OCI-M2 (cell line): ENCODE measurements at regions not wholly inside any gene's neighbourhood (a gene's known extent, or its start where the extent isn't known, plus 50 kb on each side); places are given as distances from the start of the nearest gene placed in this dataset.

Experiments
- DNase-seq: peaks from one replicate; lab custom pipeline; 2025; ENCODE audit not compliant: unreplicated experiment; lab: John Stamatoyannopoulos, UW

DNA sequence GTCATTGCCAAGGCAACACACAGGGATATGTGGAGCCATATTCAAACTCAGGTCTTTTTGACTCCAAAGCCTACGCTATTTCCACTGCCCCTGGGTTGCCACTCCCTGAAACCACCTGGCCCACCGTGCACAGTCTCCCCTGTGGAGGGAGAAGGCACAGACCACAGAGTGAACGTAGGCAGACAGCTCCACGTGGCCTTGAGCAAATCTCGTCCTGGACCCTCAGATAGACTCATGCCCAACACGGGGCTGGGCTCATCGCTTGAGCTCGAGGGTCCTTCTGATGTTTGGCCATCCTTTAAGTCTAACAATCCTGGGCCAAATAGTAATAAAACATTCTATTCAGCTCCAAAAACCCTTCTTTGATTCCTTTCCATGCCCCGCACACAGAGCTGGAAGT, 72.0 kb downstream of the CPN2 start:
- no peak for DNase-seq

DNA sequence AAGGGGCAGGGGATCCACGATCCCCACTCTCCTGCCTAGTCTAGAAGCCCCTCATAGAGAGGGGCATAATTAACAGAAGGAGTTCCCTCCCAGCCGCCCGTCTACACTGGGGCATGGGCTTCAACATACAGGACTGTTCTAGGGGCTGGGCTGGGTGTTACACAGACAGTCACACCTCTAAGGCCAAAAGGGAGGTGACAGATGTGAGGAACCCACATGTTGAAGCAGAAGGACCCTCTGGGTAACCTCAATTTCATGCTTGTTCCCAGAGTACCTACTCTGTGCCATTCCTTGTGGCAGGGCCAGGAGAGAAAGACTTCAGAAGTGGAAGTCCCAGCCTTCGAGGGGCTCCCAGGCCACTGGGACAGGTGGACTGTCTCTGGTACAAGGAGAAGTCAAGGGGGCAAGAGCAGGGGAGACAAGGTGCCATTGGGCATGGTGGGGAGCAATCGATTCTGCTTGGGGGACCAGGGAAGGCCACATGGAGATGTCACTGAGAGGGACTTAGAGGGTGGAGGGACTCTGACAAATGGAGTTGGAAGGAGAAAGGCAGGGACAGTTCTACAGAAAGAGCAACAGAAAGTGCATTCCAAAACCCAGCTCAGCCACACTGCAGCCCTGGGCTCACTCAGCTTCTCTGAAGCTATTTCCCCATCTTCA, 71.3 kb downstream of the CPN2 start:
- no peak for DNase-seq

DNA sequence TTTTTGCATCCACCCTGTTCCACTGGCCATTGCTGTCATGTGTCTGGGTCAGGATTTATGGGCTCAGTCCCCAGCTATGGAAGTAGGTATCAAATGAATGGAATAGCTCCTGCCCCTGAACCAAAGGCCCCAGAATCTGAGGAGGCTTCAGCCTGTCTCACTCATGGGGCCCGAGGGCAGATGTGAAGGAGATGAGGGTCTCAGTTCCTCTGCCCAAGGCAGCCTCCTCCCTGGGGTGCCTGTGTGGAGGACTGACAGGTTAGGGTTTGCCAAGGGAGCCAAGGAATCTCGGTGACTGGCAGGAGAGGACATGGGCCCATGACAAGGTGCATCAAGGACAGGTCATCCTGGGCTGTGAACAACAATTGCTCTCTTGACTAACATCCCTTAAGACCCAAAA, 70.4 kb downstream of the CPN2 start:
- DNase-seq, result no peak

DNA sequence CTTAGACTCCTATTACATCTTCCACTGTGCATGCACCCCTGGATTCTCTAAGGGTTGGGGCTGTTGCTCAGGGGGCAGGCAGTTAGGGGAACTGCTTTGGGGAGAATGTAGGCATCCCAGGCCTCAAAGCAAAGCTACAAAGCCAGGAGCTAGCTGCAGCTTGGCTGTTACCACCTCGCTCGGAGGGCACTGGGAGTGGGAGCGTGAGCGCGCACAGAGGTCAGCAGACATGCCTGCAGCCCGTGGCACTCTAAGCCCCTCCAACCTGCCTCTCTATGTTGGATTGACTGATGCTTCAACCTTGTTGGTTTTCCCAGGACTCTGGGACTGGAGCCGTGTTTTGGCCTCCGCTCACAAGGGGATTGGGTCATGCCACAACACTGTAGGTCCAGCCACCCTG, 69.8 kb downstream of the CPN2 start:
- no peak for DNase-seq

DNA sequence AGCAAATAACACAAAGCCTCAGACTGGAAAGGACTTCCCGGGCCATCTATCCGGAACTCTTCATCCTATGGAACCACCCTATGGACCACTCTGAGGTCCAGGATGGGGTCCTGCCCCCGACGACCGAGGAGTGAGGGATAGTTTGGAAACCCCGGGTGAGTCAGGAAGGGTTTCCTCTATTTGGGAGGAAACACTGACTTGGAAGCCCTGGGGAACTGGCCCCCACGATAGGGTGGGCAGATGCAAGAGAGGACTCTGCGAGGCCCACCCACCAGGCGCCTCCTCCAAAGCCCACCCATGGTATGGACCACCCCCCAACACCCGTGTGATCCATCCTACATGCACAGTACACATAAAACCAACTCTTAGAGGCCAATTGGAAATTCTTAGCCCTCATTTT, 69.4 kb downstream of the CPN2 start:
- DNase-seq, result no peak

DNA sequence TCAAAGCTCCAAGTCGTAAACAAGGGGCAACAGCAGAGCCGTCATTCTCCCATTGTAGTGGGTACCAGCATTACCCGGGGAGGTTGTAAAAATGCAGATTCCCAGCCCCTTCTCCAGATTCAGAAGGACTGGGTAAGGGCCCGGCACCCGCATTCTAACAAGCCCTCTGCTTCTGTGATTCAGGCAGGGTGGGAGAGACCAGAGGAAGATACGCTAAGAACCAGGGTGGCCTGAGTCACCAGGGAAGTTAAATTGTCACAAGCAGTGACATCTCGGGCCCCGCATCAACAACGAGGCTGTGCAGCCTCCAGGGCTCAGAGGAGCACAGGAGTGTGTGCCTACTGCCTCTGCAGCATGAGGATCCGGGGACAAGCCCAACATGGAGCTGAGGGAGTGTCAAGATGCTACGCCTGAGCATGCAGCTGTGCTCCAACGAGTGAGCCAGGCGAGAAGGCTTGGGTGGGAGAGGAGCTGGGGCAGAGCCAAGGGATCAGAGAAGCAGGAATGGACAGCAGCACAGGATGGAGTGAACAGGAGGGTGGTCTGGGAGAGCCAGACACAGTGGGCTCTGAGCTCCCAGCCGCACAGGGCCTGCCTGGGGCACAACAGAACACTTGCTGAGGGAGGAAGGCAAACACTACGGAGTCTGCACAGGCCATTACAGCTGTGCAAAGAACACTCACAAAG, 68.5 kb downstream of the CPN2 start:
- DNase-seq, result no peak

DNA sequence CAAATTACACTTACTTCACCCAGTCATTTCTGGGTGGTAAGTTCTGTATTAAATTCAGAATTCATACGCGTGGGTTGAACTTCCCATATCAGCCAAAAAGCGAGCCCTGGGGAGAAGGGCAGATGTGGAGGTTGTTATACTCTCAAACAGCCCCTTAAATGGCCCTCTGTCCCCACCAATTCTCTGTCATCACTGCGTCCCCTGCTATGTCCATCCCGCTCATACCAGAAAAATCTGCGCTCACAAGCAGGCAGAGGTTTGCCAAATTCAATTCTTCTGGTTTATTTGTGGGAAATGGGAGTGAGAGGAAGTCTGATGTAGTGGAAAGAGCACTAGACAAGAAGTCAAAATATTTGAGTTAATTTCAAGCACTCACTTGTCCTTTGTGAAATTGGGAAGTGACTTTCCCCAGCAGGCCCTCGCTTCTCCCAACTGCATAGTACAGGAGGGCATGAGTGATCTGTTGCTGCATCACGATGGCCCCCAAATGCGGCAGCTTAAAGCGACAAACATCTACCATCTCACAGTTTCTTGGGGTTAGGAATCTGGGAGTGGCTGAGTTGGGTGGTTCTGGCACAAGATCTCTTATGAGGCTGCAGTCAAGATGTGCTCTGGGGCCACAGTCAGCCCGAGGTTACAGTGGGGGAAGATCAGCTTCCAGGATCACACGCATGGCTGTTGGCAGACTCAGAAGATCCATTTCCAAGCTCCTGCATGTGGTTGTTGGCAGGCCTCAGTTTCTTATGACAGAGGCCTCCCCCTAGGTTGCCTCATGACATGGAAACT, 67.7 kb downstream of the CPN2 start:
- DNase-seq, result no peak

DNA sequence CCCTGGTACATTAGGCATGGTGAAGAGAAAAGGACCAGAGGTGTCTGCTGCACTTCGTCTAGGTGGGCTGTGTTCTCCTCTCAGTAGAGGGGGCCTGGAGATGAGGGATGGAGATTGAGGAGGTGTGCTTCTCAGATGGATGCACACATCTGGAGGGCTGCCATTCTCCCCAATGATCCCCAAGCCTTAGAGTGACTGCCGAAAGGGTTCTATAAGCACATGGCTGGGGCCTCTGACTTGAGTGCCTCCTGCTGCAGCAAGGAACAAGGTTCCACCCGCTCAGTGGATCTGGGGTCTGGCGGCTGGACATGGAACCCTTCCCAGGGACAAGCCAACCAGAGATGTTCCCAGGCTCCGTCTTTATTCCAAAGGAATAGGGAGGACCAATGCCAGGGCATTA, 66.8 kb downstream of the CPN2 start:
- DNase-seq, result no peak

DNA sequence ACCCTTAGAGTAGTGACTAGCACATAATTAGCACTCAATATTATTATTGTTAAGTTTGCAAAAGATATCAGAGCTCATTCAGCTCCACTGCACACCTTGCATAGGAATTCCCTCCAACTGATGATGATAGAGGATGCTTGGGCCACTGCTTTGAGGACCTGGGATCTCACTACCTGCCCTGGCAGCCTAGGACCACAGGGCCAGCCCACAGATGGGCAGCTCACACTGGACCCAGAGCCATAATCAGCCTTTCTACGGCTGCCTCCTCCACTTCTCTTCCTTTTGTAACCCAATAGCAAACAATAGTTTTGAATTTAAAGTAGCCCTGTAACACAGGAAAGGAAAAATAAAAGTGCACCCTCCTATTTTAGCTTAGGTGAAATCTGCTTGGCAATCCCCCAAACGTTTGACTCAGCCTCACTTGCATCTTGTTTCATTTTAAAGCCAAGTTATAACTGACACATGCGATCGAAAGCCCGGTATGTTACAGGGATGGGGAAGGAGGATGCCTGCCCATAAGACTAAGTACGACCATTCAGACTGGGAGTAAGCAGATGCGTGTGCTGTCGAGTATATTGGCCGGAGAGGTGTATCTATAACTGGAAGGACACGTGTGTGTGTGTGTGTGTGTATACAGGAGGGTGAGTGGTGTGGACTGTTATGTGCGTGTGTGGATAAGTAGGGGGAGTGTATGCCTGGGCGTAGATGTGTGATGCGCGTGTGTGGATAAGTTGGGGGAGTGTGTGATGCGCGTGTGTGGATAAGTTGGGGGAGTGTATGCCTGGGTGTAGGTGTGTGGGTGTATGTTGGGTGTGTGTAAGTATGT, 65.9 kb downstream of the CPN2 start:
- DNase-seq, result no peak

DNA sequence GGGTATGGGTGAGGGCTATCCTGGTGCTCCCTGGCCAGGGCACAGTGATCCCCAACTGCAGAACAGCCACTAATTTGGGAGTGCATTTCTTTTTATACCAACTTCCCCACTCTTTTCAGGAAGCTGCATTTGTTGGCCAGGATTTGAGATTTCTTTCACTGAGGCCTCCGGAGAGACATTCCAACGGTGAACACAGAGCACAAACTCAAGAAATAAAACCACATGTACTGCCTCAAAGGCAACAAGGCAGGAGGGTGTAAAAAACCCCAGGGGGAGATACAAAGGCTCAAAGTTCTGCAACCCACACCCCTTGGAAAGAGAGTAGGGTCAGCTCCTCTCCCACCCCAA, 65.3 kb downstream of the CPN2 start:
- DNase-seq, result no peak

DNA sequence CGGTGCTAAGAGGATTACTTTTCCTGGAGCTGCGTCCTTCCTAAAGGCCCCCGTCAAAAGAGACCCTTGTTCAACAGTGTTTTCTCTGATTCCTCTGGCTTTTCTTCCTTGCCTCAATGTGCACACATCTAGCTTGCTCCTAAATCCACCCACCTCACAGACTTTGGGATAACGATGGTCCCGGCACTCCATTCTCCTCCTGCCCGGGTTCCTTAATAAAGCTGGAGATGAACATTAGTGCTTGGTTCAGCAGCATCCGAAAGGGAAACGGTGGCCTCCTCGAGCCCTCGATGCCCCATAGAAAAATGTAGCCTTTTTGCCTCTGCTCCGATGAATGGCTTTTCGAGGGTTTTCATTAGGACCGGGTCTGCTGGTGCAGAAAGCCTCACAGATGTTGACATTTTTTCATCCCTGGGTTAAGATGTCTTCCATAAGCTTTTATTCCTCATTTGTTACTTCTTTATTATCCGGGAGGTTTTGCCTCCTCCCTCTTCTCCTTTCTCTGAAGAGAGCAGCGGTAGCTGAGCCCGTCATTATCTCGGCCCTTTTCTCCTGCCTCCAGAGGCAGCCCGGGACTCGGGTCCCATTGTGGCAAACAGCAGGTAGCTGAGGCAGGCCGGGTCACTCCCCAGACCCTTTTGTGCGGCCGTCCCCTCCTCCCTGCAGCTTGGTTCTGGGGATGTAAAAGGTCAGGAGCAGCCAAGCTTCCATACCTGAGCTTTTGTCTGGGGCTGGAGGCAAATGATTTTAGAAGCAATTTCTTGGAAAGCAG, 64.6 kb downstream of the CPN2 start:
- DNase-seq, result no peak

DNA sequence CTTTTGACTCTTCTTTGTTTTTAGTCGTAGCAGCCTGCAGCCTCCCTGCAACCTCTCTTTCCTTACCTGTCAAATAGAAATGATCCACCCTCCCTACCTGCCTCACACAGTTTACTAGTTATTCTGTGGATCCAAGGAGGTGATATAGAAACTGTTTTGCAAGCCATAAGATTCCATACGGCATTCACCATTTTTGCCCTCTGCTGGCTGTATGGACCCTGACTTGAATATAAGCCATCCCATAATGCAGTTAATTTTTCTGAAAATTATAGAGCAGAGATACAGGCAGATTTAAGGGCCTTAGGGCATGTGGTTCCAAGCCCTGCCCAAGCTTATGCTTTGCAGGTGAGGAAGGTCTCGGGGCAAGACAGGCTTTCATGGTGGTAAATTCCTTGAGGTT, 63.8 kb downstream of the CPN2 start:
- no peak for DNase-seq

DNA sequence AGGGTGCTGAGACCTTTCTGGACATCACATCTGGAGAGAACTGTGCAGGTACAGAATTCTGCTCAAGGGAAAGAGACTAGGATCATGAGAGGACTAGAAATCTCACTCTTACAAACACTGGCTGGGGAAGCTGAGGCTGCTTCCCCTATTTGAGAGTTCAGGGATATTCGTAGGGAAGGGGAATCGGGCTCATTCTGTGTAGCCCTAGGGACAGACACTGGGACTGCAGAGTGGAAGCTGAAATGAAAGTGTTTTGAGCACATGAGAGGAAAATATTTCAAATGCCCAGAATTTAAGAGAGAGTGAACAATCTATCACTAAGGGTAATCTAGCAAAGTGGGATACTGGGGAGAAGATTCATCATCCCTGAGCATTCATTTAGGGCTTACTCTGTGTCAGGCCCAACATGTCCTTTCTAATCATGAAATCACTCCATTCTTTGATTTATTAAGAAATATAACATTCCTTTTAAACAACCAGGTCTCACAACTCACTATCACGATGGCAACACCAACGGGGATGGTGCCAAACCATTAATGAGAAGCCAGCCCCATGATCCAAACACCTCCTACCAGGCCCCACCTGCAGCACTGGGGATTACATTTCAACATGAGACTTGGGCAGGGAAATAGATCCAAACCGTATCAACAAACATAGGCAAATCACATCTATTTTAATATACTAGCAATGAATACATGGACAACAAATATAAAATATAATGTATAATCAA, 63.0 kb downstream of the CPN2 start:
- no peak for DNase-seq
